HCT116 (cell line): ENCODE measurements at regions not wholly inside any gene's neighbourhood (a gene's known extent, or its start where the extent isn't known, plus 50 kb on each side); places are given as distances from the start of the nearest gene placed in this dataset.

Source experiments
- ATAC-seq: fragments of 200-7000 bp; cut with Tn5 transposase; 2 replicates; pipeline ENCODE4 v1.9.1; 2020; ENCODE audit warnings: mild to moderate bottlenecking, moderate library complexity
- BruUV-seq: library from RNA; stranded (reverse); fragments of 400-500 nt; replicated peaks from 2 replicates; lab custom pipeline; 2021; lab: Mats Ljungman, UMichigan
- CTCF ChIA-PET: fragments of 300-600 bp; sonication (Branson Sonifier 250); formaldehyde crosslinking; loops from one replicate; lab custom pipeline; 2021; ENCODE audit warnings: antibody characterized with exemption; lab: Charles Lee
- POLR2A ChIA-PET: fragments of 300-600, 350-600 bp; sonication (Branson Sonifier 250); formaldehyde crosslinking; loops from one replicate; lab custom pipeline; 2021; ENCODE audit warnings: antibody characterized with exemption; lab: Charles Lee
- RAD21 ChIA-PET, 2 experiments: fragments of 300-600 bp; sonication (Branson Sonifier 250); formaldehyde crosslinking; loops; one replicate each; lab custom pipeline; 2023; ENCODE audit warnings: low total read pairs in 2 of 2; ENCODE audit not compliant: uncharacterized antibody in 2 of 2, unreplicated experiment in 2 of 2, low non-redundant PET in 1 of 2; lab: Charles Lee
- DNase-seq: peaks from one replicate; pipeline ENCODE4 v3.0.0-alpha.2; 2010; ENCODE audit warnings: low read depth, low spot score
- H2AFZ ChIP-seq: fragments of 200-600 bp; shearing (Covaris generic), sonication (generic); 2 replicates; pipeline ENCODE4 v1.6.1; 2017; ENCODE audit warnings: low read depth, mixed run types, mixed read lengths, antibody characterized with exemption, low read length; ENCODE audit not compliant: poor library complexity, severe bottlenecking
- H3K27ac ChIP-seq: 2 replicates; pipeline ENCODE4 v1.5.1; 2012; ENCODE audit warnings: low read depth, low read length
- H3K27me3 ChIP-seq: fragments of 200-600 bp; sonication (generic); 2 replicates; pipeline ENCODE4 v1.6.1; 2016; ENCODE audit warnings: mixed run types, low read length, mixed read lengths; ENCODE audit not compliant: insufficient read depth
- H3K36me3 ChIP-seq, 2 experiments: fragments of 200-500 bp in 1 of 2; fragments of 200-600 bp in 1 of 2; sonication (Bioruptor generic) in 1 of 2; sonication (generic) in 1 of 2; 2 replicates each; pipeline versions ENCODE4 v1.5.1 to v1.6.1; 2014 to 2016; ENCODE audit warnings: low read length in 2 of 2, inconsistent platforms in 1 of 2, mixed read lengths in 1 of 2, mixed run types in 1 of 2; ENCODE audit not compliant: insufficient read depth in 2 of 2, control insufficient read depth in 1 of 2
- H3K4me1 ChIP-seq, 2 experiments: fragments of 200-600 bp in 1 of 2; sonication (generic) in 1 of 2; 2 replicates each; pipeline versions ENCODE4 v1.5.1 to v1.6.1; 2012 to 2017; ENCODE audit warnings: low read length in 2 of 2, inconsistent platforms in 1 of 2, mild to moderate bottlenecking in 1 of 2, mixed read lengths in 1 of 2, mixed run types in 1 of 2, moderate library complexity in 1 of 2; ENCODE audit not compliant: insufficient read depth in 2 of 2, control insufficient read depth in 1 of 2
- H3K4me2 ChIP-seq: fragments of 200-600 bp; sonication (generic); 2 replicates; pipeline ENCODE4 v1.6.1; 2017; ENCODE audit warnings: mixed run types, low read length, mixed read lengths
- H3K4me3 ChIP-seq, 2 experiments: fragments of 200-600 bp in 1 of 2; sonication (generic) in 1 of 2; replicated peaks in 1 of 2; 2 replicates each; pipeline ENCODE4 v1.5.1; 2011 to 2016; ENCODE audit warnings: low read length in 2 of 2, control low read depth in 1 of 2, low read depth in 1 of 2, mild to moderate bottlenecking in 1 of 2, mixed read lengths in 1 of 2, mixed run types in 1 of 2
- H3K79me2 ChIP-seq: fragments of 200-600 bp; sonication (generic); 2 replicates; pipeline ENCODE4 v1.6.1; 2017; ENCODE audit warnings: mild to moderate bottlenecking, mixed run types, low read length, moderate library complexity, mixed read lengths; ENCODE audit not compliant: insufficient read depth
- H3K9ac ChIP-seq: fragments of 200-600 bp; sonication (generic); 2 replicates; pipeline ENCODE4 v1.6.1; 2016; ENCODE audit warnings: low read length, mixed read lengths
- H3K9me2 ChIP-seq: fragments of 200-600 bp; sonication (generic), shearing (Covaris generic); 2 replicates; pipeline ENCODE4 v1.6.1; 2017; ENCODE audit warnings: mixed run types, mild to moderate bottlenecking, moderate library complexity; ENCODE audit not compliant: insufficient read depth
- H3K9me3 ChIP-seq, 2 experiments: fragments of 200-500 bp in 1 of 2; fragments of 200-600 bp in 1 of 2; sonication (Bioruptor generic) in 1 of 2; sonication (generic) in 1 of 2; 2 replicates each; pipeline ENCODE4 v1.6.1; 2014 to 2017; ENCODE audit warnings: low read length in 2 of 2, mixed read lengths in 2 of 2, inconsistent platforms in 1 of 2, low read depth in 1 of 2, mild to moderate bottlenecking in 1 of 2, mixed run types in 1 of 2, moderate library complexity in 1 of 2; ENCODE audit not compliant: control insufficient read depth in 1 of 2, insufficient read depth in 1 of 2
- H4K20me1 ChIP-seq: fragments of 200-600 bp; sonication (generic), shearing (Covaris generic); 2 replicates; pipeline ENCODE4 v1.6.1; 2017; ENCODE audit warnings: mixed run types, mild to moderate bottlenecking, moderate library complexity; ENCODE audit not compliant: insufficient read depth
- ATF3 ChIP-seq: IDR thresholded peaks from 2 replicates; pipeline ENCODE4 v1.6.1; 2012
- CEBPB ChIP-seq: IDR thresholded peaks from 2 replicates; pipeline ENCODE4 v1.6.1; 2012; ENCODE audit warnings: low read depth
- CTCF ChIP-seq, 3 experiments: fragments of 200-600 bp in 1 of 3; sonication (generic) in 1 of 3; IDR thresholded peaks in 2 of 3; conservative IDR thresholded peaks in 1 of 3; 2 replicates each; pipeline ENCODE4 v1.5.1; 2012 to 2017; ENCODE audit warnings: low read depth in 2 of 3, low read length in 2 of 3, antibody characterized with exemption in 1 of 3, borderline replicate concordance in 1 of 3, control low read depth in 1 of 3, mild to moderate bottlenecking in 1 of 3, mixed read lengths in 1 of 3, mixed run types in 1 of 3, moderate library complexity in 1 of 3; ENCODE audit not compliant: insufficient read depth in 1 of 3
- ELF1 ChIP-seq: IDR thresholded peaks from 2 replicates; pipeline ENCODE4 v1.6.1; 2012; ENCODE audit warnings: low read depth, borderline replicate concordance
- EZH2phosphoT487 ChIP-seq: fragments of 200-600 bp; IDR thresholded peaks from 2 replicates; pipeline ENCODE4 v1.6.1; 2018; ENCODE audit warnings: antibody characterized with exemption, borderline replicate concordance
- JUND ChIP-seq: IDR thresholded peaks from 2 replicates; pipeline ENCODE4 v1.6.1; 2012
- POLR2A ChIP-seq: IDR thresholded peaks from 2 replicates; pipeline ENCODE4 v1.7.0; 2011; ENCODE audit warnings: borderline replicate concordance; ENCODE audit not compliant: insufficient read depth, insufficient read length; ENCODE audit errors: extremely low read depth
- RAD21 ChIP-seq: IDR thresholded peaks from 2 replicates; pipeline ENCODE4 v1.6.1; 2012; ENCODE audit warnings: low read depth, mild to moderate bottlenecking
- REST ChIP-seq: IDR thresholded peaks from 2 replicates; pipeline ENCODE4 v1.6.1; 2012; ENCODE audit warnings: low read depth
- SP1 ChIP-seq: IDR thresholded peaks from 2 replicates; pipeline ENCODE4 v1.6.1; 2012; ENCODE audit warnings: low read depth
- TCF7L2 ChIP-seq: IDR thresholded peaks from 2 replicates; pipeline ENCODE4 v1.7.0; 2011; ENCODE audit warnings: borderline replicate concordance, inconsistent platforms; ENCODE audit not compliant: insufficient read depth, insufficient read length; ENCODE audit errors: extremely low read depth
- intact Hi-C: fragments of 100-400 bp; cut with micrococcal nuclease; formaldehyde crosslinking; loops from 2 replicates; pipeline ENCODE4 v1.10.0; 2022

DNA sequence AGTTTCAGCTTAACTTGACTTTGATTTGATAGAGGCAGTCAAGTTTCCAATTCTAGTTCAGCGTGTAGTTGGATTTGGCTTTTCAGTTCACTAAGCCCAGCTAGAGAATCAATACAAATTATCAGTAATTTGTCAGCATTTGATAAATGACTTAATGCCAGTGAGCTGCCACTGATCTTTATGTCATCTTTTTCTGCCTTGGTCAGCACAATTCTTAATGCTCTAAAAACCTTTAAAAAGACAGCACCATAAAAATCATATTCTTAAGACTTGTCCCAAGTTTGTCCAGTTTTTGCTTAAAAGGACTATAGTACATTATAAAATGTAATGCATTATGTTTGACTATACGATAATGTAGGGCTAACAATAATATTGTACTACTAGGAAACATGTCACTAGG, 920.5 kb downstream of the LRFN5 start:
- BruUV-seq = no TSS peak
- H3K4me3 ChIP-seq = no peak overlapping the region
- no peaks in the 10 kb centered on the region; the same call in 1 of the 2 replicates for H4K20me1 ChIP-seq
- RAD21 ChIA-PET = no interaction called here
- H2AFZ ChIP-seq = no peak overlapping the region
- H3K27me3 ChIP-seq = no peaks in the 10 kb centered on the region
- ATAC-seq (no peak), DNase-seq (no peak)
- POLR2A ChIA-PET = no interaction called here
- CTCF ChIA-PET = no interaction called here
- no peak overlapping the region for H3K4me2 ChIP-seq
- H3K36me3 ChIP-seq = no peaks in the 10 kb centered on the region
- H3K27ac ChIP-seq = no peak overlapping the region
- no peaks in the 10 kb centered on the region for H3K4me1 ChIP-seq
- no peaks in the 10 kb centered on the region for H3K9me2 ChIP-seq
- no peaks in the 10 kb centered on the region for H3K9me3 ChIP-seq
- no peaks in the 10 kb centered on the region for H3K79me2 ChIP-seq
- intact Hi-C loops = no loop called here
- no peak overlapping the region for H3K9ac ChIP-seq
- no peak for TF ChIP-seq RAD21
- TF ChIP-seq CTCF (IDR thresholded peaks at IDR 0.05 in 2 of 3, conservative IDR thresholded peaks at IDR 0.05 in 1 of 3; ENCODE audit: borderline replicate concordance in 1 of 3, insufficient read depth in 1 of 3, low read depth in 2 of 3, low read length in 2 of 3) = no peak
- no peak for TF ChIP-seq JUND
- TF ChIP-seq SP1 = no peak
- no peak for TF ChIP-seq CEBPB
- TF ChIP-seq REST = no peak
- no peak for TF ChIP-seq EZH2phosphoT487
- no peak for TF ChIP-seq ELF1
- no peak for TF ChIP-seq ATF3
- TF ChIP-seq TCF7L2 = no peak
- no peak for TF ChIP-seq POLR2A
